GM19043 (cell line): ENCODE measurements at regions not wholly inside any gene's neighbourhood (a gene's known extent, or its start where the extent isn't known, plus 50 kb on each side); places are given as distances from the start of the nearest gene placed in this dataset.

Experiments
- ATAC-seq: cut with Tn5 transposase; IDR thresholded peaks from one replicate; pipeline ENCODE4 v1.9.1; 2021; ENCODE audit warnings: low read depth; ENCODE audit not compliant: unreplicated experiment

DNA sequence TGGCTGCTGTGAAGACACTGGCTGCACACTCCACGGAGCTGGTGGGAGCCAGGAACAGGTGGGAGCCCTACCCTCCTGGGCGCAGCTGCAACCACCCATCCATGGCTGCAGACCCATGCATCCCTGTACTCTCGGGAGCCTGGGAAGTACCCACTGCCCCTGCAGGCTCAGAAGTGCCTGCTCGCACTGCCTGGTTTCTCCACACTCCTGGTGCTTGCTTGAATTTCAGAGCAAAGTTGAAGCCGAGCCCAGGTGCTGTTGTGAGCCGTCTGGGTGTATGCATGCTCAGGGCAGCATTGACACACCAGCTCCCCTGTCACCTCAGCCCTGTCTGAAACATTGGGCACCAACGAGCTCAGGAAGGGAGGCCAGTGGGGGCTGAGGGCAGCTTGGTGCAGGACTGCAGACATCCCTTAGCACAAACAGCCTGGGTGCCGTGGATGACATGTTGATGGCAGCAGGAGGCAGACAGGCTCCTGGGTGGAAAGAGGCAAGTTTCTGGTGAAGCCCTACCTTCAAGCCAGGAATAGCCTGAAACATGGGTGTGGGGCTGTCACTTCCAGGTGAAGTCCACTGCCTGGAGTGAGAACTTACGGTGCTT, 585.9 kb downstream of the PCDH18 start:
- ATAC-seq: no peak

DNA sequence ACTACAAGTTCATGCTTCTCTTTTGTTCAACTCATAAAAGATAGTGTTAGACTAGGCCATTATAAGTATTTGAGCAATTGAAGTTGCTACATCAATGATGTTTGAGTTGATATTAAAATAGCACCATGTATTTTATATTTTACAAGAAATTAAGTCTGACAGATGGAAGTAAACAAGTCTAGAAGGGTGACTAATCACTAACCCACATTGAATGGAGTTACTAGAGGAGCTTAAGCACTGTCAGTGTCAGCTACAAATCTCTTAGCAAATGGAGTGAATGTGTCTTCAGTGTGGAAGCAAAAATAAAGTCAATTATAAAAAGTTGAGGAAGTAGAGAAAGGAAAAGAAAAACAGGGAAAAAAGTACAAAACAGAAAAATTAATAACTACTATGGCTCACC, 592.5 kb downstream of the PCDH18 start:
- ATAC-seq: no peak

DNA sequence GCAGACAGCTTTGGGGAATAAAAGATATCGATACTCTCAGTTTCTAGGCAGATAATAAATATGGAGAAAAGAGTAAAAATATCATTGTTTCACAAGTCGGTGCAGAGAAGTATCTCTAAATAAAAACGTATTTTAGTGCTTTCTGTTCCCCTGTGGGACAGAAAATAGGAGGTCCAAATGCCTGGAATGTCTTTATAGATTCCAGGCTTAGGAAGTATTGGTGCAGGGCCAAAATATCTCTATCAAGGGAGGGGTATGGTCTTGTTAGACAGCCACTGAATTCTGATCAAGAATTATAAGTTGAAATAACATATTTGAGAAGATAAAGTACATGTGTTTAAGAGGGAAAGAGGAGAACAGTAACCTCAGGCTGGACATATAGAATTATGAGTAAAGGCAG, 596.4 kb downstream of the PCDH18 start:
- no peak for ATAC-seq

DNA sequence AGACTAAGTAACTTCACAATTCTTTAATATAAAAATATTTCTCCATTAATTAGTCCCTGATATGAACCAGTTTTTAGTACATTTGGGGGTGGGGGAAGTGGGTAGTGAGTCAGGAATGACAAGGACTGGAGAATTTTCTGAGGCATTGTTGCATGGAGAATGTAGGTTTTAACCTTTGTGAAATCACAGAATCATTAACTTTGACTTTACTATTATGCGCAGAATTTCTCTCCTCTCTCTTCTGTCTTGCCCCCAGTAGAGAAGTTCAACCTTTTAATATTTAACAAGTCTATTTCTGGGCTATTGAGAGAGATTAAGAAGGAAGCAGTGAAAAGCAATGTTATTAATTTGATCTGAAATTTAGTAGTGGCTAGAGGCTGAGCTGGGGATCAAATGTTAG, 597.0 kb downstream of the PCDH18 start:
- no peak for ATAC-seq

DNA sequence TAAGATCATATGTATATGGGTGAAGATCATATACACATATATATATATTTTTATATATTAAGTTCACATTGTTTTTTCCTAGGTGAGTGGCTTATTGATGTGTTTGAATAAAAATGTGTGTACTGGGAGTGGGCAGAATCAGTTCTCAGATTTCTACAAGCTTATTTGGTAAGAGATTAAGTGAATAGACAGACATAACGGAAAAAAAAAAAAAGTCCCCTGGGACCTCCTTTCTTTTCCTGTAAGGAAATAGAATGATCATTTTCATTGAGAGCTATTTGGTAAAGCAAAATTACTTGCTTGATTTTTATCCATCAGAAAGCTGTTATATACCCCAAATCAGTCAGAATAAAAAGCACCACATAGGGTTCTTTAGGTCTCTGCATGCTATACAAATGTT, 597.7 kb downstream of the PCDH18 start:
- no peak for ATAC-seq

DNA sequence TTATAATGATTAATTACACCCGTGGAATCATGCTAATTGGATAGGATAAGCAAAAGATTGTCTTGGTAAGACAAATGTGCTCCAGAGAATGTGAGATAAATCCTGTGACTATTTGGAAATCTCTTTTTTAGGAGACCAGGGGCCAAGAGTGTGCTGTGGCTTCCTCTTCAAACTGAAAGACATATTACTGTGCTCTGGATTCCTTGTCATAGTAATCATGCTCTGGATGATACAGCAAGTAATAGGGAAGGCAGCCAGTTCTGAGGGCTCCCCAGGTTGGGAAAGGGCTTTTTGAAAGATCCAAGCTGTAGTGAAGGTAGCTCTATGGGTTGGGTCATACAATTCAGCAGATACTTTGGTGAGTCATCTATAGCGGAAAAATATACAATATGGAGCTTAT, 600.5 kb downstream of the PCDH18 start:
- no peak for ATAC-seq

DNA sequence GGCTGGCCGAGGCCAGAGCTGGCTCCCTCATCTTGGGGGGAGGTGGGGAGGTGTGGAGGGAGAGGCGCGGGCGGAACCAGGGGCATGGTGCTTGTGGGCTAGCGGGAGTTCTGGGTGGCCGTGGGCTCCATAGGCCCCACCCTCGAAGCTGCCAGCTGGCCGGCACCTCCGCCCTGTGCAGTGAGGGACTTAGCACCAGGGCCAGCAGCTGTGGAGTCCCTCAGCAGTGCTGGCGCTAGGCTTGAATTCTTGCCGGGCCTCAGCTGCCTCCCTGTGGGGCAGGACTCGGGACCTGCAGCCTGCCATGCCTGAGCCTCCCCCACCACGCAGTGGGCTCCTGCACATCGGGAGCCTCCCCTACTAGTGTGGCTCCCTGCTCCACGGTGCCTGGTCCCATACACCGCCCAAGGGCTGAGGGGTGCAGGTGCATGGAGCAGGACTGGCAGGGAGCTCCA, 603.3 kb downstream of the PCDH18 start:
- no peak for ATAC-seq

DNA sequence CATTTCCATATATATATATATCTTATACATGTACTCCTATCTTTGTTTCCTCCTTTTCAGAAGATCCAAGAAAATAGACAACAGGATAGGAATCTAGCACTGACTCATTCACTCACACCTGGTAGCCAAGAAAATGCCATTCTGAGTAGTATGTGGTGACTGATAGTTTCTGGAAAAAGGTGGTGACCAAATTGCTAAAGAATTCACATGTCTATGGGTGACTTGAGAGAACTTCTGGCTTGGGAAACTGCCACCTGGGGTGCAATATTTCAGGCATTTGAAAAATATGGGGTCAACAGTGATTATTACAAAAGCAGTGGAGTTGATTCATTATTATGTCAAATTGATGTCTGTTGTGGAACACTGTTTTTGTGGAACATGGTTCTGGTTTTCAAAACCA, 605.1 kb downstream of the PCDH18 start:
- ATAC-seq: no peak

DNA sequence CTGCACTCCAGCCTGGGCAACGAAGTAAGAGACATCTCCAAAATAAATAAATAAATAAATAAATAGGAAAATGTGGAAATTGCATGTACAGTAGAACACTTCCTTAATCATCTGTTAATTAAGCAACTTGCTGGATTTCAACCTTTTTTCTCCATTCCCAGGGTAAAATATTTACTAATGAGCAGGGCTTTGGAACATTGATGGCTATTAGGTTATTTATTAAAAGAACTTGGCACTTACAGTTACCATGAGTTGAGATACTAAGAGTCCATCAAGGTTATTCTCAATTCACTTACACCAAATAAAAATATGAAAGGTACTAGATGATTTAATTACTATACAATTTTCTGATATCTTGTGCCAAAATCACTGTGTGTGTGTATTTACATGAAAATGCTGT, 607.1 kb downstream of the PCDH18 start:
- ATAC-seq: no peak

DNA sequence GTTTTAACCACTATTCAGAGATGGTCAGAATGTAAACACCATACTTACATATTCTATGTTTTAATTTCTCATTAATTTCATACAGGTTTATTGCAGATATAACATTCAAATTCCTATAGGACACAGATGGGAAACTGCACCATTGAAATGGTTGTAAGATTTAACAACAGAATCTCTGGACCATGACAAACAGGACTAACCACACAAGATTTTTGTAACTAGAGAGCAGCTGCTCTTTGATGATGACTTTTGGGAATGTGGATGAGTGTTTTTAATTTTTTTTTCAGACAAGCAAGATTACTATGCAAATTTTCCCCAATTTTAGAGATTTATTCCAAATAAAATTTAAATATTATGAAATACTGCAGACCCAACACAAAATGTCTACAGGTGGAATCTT, 610.2 kb downstream of the PCDH18 start:
- ATAC-seq: no peak

DNA sequence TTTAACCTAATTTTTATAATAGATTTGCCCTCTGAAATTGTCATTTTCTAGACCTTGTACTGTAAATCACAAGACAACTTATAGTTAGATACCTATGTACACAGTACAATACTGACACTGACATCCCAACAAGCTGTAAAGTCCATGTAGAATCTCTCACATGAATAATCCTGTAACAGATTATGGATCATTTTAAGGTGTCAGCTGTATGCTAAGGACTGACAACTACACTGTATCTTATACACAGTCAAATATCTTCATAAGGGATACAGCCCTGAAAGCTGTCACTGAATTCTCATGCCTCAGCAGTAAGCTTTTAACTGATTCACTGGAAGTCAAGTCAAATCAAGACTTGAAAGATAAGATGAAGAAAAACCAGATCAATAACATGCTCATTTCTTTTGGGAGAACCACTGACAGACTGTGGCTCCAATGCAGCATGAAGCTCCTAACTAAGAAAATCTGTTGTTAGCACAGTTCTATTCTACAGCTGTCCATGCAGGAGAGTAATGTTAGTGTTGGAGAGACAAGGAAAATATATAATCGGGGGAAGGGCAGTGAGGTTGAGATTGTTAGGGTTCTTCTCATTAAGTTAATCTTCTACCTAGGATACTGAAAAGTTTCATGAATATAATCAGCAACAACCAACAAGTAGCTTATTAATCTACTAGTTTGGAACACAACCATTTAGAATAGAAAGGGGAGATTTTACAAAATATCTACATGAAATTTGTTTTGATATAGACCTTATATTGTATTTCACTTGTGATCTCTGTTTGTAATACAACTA, 612.0 kb downstream of the PCDH18 start:
- ATAC-seq: no peak

DNA sequence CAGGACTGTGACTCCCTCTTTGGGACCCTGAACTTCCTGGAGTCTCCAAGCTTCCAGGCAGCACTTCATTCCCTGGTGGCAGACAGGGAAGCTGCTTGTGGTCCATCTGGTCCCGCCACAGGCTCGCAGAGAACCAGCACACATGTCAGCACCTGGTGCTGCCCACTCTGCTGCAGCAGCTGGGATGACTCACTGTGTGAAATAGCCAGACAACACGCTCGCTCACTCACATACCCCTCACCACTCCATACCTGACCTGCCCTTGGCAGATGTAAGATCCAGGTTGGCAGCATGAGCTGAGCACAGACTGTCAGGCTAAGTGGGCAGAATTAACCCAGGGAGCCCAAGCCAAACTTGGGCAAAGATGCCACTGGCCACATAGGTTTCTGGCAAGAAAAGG, 613.5 kb downstream of the PCDH18 start:
- ATAC-seq: no peak

DNA sequence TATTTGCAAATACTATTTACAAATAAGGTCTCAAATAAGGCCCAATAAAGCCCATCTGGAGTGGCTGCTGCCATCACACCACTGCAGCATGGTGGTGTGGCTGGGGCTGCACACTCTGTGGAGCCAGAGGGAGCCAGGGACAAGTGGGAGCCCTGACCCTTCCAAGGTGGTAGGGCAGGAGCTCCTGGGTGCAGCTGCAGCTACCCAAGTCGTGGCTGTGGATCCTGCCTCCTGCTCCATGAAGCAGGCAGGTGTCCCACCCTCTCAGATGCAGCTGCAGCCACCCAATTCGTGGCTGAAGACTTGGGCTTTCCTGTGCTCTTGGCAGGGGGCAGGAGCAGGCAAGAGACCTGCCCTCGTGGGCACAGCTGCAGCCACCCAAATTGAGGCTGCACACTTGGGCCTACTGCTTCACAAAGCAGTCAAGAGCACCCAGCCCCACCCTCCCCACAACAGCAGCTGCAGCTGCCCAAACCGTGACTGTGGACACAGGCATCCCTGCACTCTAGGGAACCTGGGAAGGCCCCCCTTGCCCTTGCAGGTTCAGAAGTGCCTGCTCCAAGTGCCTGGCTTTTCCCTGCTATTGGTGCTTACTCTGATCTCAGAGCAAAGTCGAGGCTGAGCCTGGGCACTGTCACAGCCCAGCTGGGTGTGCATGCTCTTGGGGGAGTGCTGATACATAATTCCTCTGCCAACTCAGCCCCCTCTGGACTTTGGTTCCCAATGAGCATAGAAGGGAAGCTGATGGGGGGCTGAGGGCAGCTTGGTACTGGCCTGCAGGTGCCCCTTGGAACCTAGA, 614.8 kb downstream of the PCDH18 start:
- ATAC-seq: no peak

DNA sequence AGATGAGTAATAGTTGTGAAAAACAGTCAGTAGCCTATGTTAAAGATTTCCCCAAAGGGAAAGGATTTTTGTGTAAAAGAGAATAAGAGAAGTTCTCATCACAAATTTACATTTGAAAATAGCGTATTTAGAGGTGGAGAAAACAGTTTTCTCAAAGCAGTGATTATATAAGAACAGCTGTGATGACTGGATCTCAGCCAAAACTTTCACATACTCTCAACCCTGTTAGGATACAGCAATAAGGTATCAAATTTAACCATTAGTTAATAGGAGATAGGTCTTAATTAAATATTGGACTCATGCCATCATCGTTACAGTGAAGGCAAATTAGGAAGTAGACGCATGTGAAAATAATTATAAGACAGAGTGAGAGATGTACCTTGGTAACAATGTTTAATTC, 622.7 kb downstream of the PCDH18 start:
- ATAC-seq: no peak

DNA sequence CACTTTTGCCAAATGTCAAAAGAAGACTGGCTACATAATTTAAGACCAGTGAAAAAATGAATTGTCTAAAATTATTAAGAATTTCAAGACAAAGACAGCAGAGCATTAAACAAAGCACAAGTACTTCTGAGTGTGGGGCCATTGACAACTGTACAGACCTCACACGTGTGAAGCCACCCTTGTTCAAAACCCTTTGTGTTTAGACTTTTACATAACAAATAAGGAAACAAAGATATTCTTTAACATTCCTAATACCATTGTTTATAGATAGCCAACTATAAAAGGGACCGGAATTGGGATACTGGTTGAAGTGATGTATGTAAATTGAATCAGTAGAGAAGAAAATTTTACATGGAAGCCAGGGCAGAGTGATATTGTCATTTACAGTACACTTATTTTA, 624.2 kb downstream of the PCDH18 start:
- no peak for ATAC-seq

DNA sequence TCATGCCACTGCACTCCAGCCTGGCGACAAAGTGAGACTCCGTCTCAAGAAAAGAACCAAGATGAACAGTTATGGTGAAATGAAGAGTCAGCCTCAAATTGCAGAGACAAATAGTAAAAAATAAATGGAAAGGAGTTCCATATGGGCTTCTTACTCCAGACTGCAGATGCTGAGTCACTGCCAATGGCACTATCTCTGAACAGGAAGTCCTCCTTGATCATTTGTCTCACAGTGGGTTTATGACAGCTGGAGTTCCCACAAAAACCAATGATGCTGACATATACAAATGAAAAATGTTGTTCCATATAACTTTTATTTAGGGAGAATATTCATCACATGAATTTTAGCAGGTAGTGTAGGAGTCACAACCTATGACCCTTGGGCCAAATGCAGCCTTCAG, 631.6 kb downstream of the PCDH18 start:
- ATAC-seq: no peak

DNA sequence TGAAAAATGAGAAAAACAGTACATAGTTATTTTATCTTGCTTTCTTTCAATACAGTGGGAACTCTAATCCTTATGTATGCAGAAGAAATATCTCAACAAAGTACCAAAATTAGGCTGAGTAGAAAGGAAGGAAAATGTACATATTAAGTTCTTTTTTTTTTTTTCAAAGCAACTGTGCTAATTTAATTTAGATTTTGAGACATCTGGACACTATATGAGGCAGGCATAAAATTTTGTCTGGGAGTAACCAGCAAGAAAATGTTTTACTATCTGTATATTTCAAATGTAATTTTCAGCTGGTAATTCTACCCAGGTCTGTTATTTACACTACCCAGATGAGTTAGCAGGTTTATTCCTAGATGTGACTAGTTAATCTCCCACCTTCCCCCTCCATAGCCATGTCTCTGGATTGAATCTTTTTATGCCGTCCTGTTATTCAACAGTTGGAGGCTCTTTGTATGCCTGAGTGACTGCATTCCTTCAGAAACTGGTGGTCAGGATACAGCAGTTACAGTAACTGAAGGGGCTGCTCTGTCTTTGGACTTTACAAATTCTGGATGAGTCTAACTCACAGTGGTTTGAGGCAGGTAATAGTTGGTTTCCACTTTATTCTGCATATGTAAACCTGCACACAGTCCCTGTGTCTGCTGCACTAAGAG, 633.6 kb downstream of the PCDH18 start:
- ATAC-seq: no peak

DNA sequence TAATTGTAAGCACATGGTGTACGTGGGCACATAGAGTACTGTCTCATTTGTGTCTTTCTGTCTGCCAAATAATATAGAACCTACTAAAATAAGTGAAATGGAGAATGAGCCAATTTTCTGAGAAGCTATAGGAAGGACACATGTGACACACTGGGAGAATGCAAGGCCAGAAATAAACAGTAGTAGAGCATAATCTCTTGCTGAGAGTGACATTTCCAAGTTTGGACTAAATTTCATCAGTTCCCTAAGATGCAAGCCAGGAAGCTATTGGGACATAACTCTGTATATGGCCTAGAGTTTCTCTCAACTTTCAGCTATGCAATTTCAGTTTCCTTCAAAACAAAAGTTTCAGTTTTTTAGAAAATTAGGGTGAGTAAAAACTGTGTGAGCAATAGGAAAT, 638.7 kb downstream of the PCDH18 start:
- no peak for ATAC-seq

DNA sequence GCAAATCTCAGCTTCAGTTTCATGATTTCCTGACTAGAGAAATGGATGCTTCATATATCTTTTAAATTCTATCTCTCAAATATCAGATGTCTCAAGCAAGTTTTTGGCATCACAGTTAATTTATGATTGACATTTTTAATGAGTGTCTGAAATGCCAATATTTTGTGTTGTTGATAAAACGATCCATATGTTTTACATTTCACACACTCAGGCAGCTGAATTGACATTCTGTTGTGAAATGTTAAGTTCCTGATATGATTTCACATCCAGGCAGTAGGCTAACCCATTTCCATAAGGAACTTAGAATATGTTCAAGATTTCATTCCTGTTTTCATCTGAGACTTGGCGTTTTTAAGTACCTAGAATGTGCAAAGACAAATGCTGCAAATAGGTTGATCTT, 650.6 kb downstream of the PCDH18 start:
- ATAC-seq: no peak

DNA sequence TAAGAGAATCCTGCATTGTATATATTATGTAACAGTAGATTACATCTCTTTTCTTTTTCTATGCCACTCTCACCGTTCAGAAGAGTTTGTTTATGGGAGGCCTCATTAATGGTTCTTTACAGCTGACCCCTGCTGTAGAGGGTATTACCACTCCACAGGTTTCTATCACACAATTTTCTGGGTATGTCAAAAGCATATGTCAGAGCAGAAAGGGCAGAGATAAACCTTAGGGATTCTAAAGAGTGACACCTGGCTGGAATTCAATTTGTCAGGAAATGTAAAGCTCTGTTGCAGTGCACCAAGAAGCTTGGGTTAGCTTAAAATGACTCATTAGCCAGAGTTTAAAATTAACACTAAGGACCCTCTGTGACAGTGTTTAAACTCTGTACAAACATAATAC, 658.7 kb downstream of the PCDH18 start:
- no peak for ATAC-seq

DNA sequence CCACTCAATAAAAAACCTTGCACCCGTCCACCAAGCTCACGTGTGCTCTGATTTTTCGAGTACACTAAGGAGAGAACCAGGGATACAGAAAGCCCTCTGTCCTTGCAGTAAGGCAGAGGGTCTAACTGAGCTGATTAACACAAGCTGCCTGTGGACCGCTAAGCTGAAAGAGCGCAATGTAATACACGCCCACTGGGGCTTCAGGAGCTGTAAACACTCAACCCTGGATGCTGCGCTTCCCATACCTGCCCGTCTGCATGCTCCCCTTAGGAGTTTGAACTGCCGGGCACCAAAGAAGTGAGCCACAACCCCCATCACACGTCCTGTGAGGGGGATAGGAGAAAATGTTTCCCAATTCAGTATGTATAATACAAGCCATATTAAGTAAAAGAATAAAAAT, 664.8 kb downstream of the PCDH18 start:
- no peak for ATAC-seq
